Liver (tissue), 8 donors: ENCODE measurements at regions not wholly inside any gene's neighbourhood (a gene's known extent, or its start where the extent isn't known, plus 50 kb on each side); places are given as distances from the start of the nearest gene placed in this dataset.

Source experiments
- DNase-seq: peaks from one replicate; pipeline ENCODE4 v3.0.0-alpha.2; 2017; ENCODE audit warnings: low spot score
- H3K27ac ChIP-seq, 2 donors: one replicate each; pipeline ENCODE4 v1.7.0; 2013; ENCODE audit warnings: inconsistent platforms in 2 of 2, low read length in 2 of 2, control low read depth in 1 of 2, low read depth in 1 of 2, mild to moderate bottlenecking in 1 of 2
- H3K27me3 ChIP-seq, 4 donors: one replicate each; pipeline versions ENCODE4 v1.6.1 to v1.7.0; 2013; ENCODE audit warnings: low read length in 3 of 4, inconsistent platforms in 1 of 4, mild to moderate bottlenecking in 1 of 4, moderate library complexity in 1 of 4; ENCODE audit not compliant: control insufficient read depth in 4 of 4, insufficient read depth in 4 of 4
- H3K36me3 ChIP-seq, 4 donors: one replicate each; pipeline versions ENCODE4 v1.6.1 to v1.7.0; 2013; ENCODE audit warnings: low read length in 3 of 4, mild to moderate bottlenecking in 3 of 4, low read depth in 1 of 4, moderate library complexity in 1 of 4; ENCODE audit not compliant: control insufficient read depth in 4 of 4, insufficient read depth in 3 of 4
- H3K4me1 ChIP-seq, 4 donors: one replicate each; pipeline versions ENCODE4 v1.6.1 to v1.7.0; 2013; ENCODE audit warnings: low read length in 3 of 4, mild to moderate bottlenecking in 3 of 4, moderate library complexity in 1 of 4; ENCODE audit not compliant: control insufficient read depth in 4 of 4, insufficient read depth in 4 of 4
- H3K4me3 ChIP-seq, 3 donors: one replicate each; pipeline versions ENCODE4 v1.6.1 to v1.7.0; 2013; ENCODE audit warnings: low read length in 3 of 3, control low read depth in 1 of 3, low read depth in 1 of 3, mild to moderate bottlenecking in 1 of 3
- H3K9ac ChIP-seq, 2 donors: one replicate each; pipeline ENCODE4 v1.7.0; 2013; ENCODE audit warnings: low read length in 2 of 2, mild to moderate bottlenecking in 2 of 2, moderate library complexity in 2 of 2, control low read depth in 1 of 2, low read depth in 1 of 2
- H3K9me3 ChIP-seq, 4 donors: one replicate each; pipeline versions ENCODE4 v1.6.1 to v1.7.0; 2013; ENCODE audit warnings: low read length in 3 of 4; ENCODE audit not compliant: control insufficient read depth in 4 of 4
- ATF3 ChIP-seq: IDR thresholded peaks from 2 replicates; pipeline ENCODE4 v1.6.1; 2016; ENCODE audit warnings: antibody characterized with exemption
- CTCF ChIP-seq: fragments of 150-350 bp; IDR thresholded peaks from 2 replicates; pipeline ENCODE4 v1.5.1; 2017; ENCODE audit warnings: improper control_type of control experiment, low read depth, low read length; ENCODE audit not compliant: missing input control
- EGR1 ChIP-seq, 2 donors: IDR thresholded peaks; 2 replicates each; pipeline ENCODE4 v1.6.1; 2016 to 2018; ENCODE audit warnings: antibody characterized with exemption in 2 of 2, low read depth in 2 of 2
- FOXA1 ChIP-seq: IDR thresholded peaks from 2 replicates; pipeline ENCODE4 v1.6.1; 2016; ENCODE audit warnings: antibody characterized with exemption
- FOXA2 ChIP-seq: IDR thresholded peaks from 2 replicates; pipeline ENCODE4 v1.6.1; 2016; ENCODE audit warnings: antibody characterized with exemption
- GABPA ChIP-seq, 2 donors: IDR thresholded peaks in 1 of 2; conservative IDR thresholded peaks in 1 of 2; 2 replicates each; pipeline ENCODE4 v1.6.1; 2016; ENCODE audit warnings: antibody characterized with exemption in 2 of 2, mild to moderate bottlenecking in 1 of 2, moderate library complexity in 1 of 2
- HNF4A ChIP-seq, 2 donors: conservative IDR thresholded peaks; 2 replicates each; pipeline ENCODE4 v1.6.1; 2016; ENCODE audit warnings: antibody characterized with exemption in 2 of 2, mild to moderate bottlenecking in 2 of 2
- HNF4G ChIP-seq: IDR thresholded peaks from 2 replicates; pipeline ENCODE4 v1.6.1; 2016; ENCODE audit warnings: antibody characterized with exemption
- JUND ChIP-seq, 2 donors: IDR thresholded peaks; 2 replicates each; pipeline ENCODE4 v1.6.1; 2016; ENCODE audit warnings: antibody characterized with exemption in 2 of 2
- MAX ChIP-seq: IDR thresholded peaks from 2 replicates; pipeline ENCODE4 v1.6.1; 2016; ENCODE audit warnings: antibody characterized with exemption
- NR2F2 ChIP-seq: IDR thresholded peaks from 2 replicates; pipeline ENCODE4 v1.6.1; 2016; ENCODE audit warnings: antibody characterized with exemption
- RAD21 ChIP-seq, 2 donors: IDR thresholded peaks; 2 replicates each; pipeline ENCODE4 v1.6.1; 2016; ENCODE audit warnings: antibody characterized with exemption in 2 of 2, mild to moderate bottlenecking in 2 of 2
- REST ChIP-seq: IDR thresholded peaks from 2 replicates; pipeline ENCODE4 v1.6.1; 2016; ENCODE audit warnings: antibody characterized with exemption, mild to moderate bottlenecking
- RXRA ChIP-seq, 2 donors: IDR thresholded peaks; 2 replicates each; pipeline ENCODE4 v1.6.1; 2017 to 2018; ENCODE audit warnings: antibody characterized with exemption in 2 of 2, mild to moderate bottlenecking in 1 of 2
- SP1 ChIP-seq: IDR thresholded peaks from 2 replicates; pipeline ENCODE4 v1.6.1; 2018; ENCODE audit warnings: antibody characterized with exemption, mild to moderate bottlenecking
- ZBTB33 ChIP-seq: IDR thresholded peaks from 2 replicates; pipeline ENCODE4 v1.6.1; 2016; ENCODE audit warnings: antibody characterized with exemption
- whole genome bisulfite sequencing: extraction: QIAGEN DNeasy Blood & Tissue Kit; methylation state at CpG from one replicate; pipeline ENCODE4 v1.1.7; 2013; 5-methylcytosine and 5-hydroxymethylcytosine counted together
- donor health status: healthy.
- donor health status: healthy.
- donor health status: healthy.
- donor health status: healthy.
- donor health status: healthy.

GRCh38 chr14:38931969-38932652 is 170.9 kb downstream of the SEC23A start:
- Histone ChIP-seq H3K4me3 (no peak overlapping the region), H3K9ac (no peak overlapping the region), H3K4me1 (no peaks in the 10 kb centered on the region), H3K27me3 (no peaks in the 10 kb centered on the region), H3K9me3 (no peaks in the 10 kb centered on the region), H3K36me3 (no peaks in the 10 kb centered on the region), H3K27ac (no peak overlapping the region)
- TF ChIP-seq MAX (no peak), CTCF (no peak), HNF4G (no peak), FOXA2 (no peak), GABPA (IDR thresholded peaks at IDR 0.05 in 1 of 2, conservative IDR thresholded peaks at IDR 0.05 in 1 of 2) (no peak), RXRA (IDR thresholded peaks at IDR 0.05) (no peak), RAD21 (IDR thresholded peaks at IDR 0.05) (no peak), ZBTB33 (no peak), ATF3 (no peak), SP1 (no peak), REST (no peak), FOXA1 (no peak), NR2F2 (no peak), HNF4A (conservative IDR thresholded peaks at IDR 0.05) (no peak), EGR1 (IDR thresholded peaks at IDR 0.05; ENCODE audit: low read depth in 2 of 2) (no peak), JUND (IDR thresholded peaks at IDR 0.05) (no peak)
- WGBS = 93% methylated on average over 11 of the region's 11 CpGs
- DNase-seq = no peak
